Adrenal gland (tissue), 5 donors: ENCODE measurements at regions not wholly inside any gene's neighbourhood (a gene's known extent, or its start where the extent isn't known, plus 50 kb on each side); places are given as distances from the start of the nearest gene placed in this dataset.

Experiments used
- POLR2A ChIP-seq, 2 donors: fragments of 450-650 bp; IDR thresholded peaks; one replicate each; pipeline ENCODE4 v1.6.1; 2017; ENCODE audit warnings: antibody characterized with exemption in 2 of 2, mild to moderate bottlenecking in 2 of 2, moderate library complexity in 1 of 2
- TF ChIP-seq, protein P1 (sequence below), 6 experiments: fragments of 450-650 bp in 4 of 6; fragments of 200-600 bp in 2 of 6; sonication (generic) in 1 of 6; IDR thresholded peaks; 1 replicate in 5 of 6; 2 replicates in 1 of 6; pipeline versions ENCODE4 v1.5.1 to v1.8.0; 2016 to 2021; ENCODE audit warnings: antibody characterized with exemption in 6 of 6, mild to moderate bottlenecking in 2 of 6, moderate library complexity in 1 of 6
- donor health status: DM: no; HTN: no; CAD: no.

DNA sequence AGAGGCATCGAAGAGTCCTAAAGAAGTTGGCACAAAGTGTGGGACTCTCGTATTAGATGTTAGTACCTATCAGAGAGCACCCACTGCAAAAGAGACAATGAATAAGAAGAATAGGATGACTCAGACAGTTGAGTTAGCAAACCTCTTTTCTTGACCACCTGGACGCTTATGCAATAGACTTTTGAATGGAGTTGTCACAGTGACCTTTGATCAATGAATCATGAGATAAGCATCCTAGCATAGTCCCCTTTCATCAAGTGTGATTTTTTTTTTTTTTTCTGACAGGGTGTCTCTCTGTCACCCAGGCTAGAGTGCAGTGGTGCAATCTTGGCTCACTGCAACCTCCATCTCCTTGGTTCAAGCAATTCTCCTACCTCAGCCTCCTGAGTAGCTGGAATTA lies 1417.9 kb upstream of the GOT2 start:
- TF ChIP-seq, protein P1, sequence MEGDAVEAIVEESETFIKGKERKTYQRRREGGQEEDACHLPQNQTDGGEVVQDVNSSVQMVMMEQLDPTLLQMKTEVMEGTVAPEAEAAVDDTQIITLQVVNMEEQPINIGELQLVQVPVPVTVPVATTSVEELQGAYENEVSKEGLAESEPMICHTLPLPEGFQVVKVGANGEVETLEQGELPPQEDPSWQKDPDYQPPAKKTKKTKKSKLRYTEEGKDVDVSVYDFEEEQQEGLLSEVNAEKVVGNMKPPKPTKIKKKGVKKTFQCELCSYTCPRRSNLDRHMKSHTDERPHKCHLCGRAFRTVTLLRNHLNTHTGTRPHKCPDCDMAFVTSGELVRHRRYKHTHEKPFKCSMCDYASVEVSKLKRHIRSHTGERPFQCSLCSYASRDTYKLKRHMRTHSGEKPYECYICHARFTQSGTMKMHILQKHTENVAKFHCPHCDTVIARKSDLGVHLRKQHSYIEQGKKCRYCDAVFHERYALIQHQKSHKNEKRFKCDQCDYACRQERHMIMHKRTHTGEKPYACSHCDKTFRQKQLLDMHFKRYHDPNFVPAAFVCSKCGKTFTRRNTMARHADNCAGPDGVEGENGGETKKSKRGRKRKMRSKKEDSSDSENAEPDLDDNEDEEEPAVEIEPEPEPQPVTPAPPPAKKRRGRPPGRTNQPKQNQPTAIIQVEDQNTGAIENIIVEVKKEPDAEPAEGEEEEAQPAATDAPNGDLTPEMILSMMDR (IDR thresholded peaks at IDR 0.05), result no peak
- no peak for TF ChIP-seq POLR2A (IDR thresholded peaks at IDR 0.05)
